ENCODE measurements at regions not wholly inside any gene's neighbourhood (a gene's known extent, or its start where the extent isn't known, plus 50 kb on each side); places are given as distances from the start of the nearest gene placed in this dataset.

DNA sequence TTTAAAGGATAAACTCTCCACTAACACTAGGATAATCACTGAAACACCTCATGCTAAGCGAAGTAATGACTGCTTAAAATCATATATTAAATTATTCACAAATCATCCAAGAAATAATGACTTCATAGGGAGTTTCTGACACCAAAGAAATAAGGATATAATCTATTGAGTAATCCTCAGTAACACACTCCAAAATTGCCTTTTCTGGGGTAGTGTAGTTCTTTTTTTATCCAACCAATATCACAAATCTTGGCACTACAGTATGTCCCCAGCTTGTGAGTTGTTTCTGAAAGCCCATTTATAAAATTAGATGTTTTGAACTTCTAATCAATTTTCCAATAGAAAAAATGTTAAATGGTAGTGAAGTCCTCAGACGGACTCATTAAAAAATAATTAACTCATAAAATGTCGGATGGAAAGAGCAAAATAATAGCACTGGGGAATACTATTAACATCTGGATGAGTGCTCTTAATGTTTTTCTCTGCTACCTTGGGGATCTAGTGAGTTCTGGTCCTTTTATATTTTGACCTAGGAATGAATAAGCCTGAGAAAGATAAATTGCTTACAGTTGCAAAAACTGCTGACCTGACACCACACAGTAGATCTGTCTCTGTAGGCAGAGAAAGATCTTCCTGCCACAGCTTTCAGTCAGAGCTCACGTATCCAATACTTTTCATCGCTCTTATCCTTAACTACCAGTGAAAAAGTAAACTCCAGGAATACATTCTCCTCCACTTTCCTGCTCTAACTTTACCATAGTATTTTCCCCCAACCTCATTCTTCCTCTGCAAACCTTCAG is 618.5 kb upstream of the ANKRD30A start:
- TF ChIP-seq, protein P1, sequence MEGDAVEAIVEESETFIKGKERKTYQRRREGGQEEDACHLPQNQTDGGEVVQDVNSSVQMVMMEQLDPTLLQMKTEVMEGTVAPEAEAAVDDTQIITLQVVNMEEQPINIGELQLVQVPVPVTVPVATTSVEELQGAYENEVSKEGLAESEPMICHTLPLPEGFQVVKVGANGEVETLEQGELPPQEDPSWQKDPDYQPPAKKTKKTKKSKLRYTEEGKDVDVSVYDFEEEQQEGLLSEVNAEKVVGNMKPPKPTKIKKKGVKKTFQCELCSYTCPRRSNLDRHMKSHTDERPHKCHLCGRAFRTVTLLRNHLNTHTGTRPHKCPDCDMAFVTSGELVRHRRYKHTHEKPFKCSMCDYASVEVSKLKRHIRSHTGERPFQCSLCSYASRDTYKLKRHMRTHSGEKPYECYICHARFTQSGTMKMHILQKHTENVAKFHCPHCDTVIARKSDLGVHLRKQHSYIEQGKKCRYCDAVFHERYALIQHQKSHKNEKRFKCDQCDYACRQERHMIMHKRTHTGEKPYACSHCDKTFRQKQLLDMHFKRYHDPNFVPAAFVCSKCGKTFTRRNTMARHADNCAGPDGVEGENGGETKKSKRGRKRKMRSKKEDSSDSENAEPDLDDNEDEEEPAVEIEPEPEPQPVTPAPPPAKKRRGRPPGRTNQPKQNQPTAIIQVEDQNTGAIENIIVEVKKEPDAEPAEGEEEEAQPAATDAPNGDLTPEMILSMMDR (IDR thresholded peaks at IDR 0.05): no peak
- TF ChIP-seq POLR2A (IDR thresholded peaks at IDR 0.05): no peak

Data from right lobe of liver (tissue), 4 donors.